Inflammatory macrophage (primary cell): ENCODE measurements at regions not wholly inside any gene's neighbourhood (a gene's known extent, or its start where the extent isn't known, plus 50 kb on each side); places are given as distances from the start of the nearest gene placed in this dataset.

Experiments used
- DNase-seq, 2 donors: peaks; one replicate each; pipeline ENCODE4 v3.0.0-alpha.2; 2020 to 2022

DNA sequence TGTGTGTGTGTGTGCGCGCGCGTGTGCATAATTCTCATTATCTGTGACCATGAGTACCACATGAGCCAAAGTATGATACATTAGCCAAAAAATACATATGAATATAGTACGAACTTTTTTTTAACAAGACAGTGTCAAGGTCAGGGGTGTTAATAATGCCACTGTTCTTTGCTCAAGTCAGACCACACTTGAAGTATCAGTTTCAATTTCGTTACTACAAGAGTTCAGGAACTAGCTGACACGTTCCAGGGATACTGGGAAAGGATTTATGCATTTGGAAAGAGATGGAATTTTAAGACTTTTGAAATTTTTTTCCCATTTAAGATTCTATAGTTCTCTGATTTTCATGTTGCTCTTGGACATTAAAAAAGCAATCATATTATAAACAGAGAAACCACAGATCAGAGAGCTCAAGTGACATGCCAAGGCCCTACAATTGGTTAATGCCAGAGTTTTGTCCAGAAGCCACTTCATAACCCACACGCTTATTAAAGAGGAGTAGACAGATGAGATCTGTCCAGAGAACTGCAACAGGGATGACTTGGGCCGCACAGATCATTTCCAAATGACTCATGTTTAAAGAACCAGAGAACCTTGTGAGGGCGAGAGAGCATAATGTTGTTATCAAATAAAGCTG is 718.8 kb upstream of the SGCG start:
- no peak for DNase-seq

DNA sequence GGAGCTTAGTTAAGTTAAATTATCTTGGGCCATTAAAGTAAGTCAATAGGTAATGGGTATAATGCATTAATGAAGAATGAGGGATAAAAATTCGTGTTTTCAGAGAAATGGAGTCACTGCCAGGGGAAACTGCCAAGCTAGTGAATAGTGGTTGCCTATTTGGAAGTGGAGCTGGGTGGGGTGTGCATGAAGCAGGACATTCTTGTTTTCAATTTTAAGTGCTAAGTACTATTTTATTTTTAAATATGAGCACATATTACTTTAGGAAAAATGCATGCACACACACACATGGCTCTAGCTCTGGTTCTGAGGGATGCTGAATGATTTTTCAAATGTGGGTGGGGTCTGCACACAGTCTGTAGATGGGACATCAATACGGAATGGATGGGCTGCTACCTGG is 717.7 kb upstream of the SGCG start:
- no peak for DNase-seq

DNA sequence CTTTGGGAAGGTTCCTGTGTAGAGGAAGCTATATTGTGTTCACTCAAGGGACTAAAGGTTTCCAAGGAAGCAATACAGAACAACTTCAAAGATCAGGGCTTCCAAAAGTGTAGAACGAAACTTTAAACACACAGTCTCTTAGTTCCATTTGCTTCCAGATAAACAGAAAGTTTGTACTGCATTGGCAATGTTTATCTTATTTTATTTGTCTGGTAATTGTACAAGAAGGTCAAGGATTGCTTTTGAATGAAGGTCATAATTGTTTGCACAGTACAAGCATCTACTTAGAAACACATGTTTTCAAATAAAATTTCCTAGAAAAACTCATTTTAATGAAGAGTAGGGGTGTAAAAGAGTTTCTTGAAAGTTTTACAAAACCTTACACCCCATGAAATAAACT is 712.7 kb upstream of the SGCG start:
- DNase-seq: no peak

DNA sequence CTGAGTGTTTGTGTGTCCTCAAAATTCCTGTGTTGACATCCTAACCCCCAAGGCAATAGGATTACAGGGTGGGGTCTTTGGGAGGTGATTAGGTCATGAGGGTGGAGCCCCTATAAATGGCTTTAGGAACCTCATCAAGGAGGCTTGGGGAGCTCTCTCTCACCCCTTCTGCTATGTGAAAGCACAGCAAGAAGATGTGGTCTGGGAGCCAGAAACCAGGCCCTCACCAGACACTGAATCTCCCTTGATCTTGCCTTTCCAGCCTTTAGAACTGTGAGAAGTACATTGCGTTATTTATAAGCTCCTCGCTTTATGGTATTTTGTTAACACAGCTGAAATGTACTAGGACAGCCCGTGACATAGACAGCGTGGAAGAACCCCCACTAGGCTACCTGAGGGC is 712.0 kb upstream of the SGCG start:
- no peak for DNase-seq

DNA sequence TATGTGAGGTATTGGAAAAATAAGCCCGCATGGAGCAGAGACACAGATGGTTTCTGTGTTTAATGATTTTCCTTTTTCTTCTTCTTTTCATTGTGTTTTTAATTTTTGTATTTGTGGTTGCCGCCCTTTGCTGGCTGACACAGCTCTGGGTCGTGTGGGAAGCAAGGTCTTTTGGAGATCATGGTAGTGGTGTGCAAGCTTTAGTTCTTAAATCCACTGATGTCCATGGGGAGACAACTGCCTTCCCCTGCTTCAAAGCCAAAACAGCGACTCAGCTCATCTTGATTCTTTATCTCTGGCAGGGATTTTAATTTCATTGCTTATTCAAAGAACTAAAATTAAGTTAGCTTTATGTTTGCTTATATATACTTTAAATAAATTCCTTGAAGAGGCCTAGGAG is 711.3 kb upstream of the SGCG start:
- no peak for DNase-seq

DNA sequence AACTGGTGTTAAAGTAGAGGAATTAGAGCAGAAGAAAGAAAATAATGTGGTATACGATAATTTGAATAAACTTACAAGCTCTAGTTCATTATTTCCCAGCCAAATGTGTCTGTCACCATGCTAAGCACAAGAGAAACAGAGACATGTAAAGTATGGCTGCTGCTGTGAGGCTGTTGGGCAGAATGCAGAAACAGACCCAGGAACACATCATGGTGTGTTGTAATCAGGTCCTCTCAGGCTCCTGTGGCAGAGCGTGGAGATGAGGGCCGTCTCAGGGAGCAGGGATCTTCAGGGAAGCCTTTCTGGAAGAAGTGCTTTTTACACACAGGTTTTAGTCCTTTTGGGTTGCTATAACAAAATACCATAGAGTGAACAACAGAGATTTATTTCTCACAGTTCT is 710.7 kb upstream of the SGCG start:
- DNase-seq: no peak

DNA sequence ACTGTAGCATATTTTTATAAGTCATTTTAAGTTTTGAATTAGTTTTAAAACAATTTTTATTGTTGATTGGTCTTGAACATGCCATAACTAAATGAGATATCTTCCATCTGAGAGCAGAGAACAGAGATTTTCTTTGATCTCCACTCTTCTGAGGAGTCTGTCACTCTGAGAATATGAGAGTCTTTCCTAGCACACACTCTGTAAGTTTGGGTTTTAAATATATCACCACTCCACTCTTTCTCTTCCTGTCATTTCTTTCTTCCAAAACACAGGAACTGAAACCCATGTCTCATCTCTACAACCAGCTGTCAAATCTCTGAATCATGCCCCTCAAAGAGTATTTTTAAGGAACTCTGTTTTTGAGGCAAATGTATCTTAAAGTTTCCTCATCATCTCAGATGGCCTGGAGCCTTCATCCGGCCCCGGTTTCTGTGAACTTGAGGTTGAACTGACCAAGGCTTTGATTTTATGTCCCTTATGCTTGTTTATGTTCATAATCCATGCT is 698.2 kb upstream of the SGCG start:
- DNase-seq: no peak

DNA sequence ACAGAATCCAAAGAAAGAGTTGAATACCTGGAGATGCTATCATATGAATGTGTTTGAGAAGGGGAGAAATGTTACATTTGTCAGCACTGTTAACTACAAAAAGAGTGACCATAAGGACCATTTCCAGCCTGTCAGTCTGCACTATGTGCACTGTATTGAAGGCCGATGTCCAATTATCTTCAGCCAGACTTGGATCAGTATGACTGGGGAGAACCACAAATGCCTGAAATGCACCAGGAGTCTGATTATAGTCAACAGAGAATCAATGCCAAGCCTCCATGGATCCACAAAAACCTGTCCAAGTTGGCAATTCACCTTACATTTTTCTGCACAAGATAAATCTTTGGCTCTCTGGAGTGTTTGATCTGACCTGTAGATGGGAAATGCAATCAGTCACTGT is 697.5 kb upstream of the SGCG start:
- no peak for DNase-seq

DNA sequence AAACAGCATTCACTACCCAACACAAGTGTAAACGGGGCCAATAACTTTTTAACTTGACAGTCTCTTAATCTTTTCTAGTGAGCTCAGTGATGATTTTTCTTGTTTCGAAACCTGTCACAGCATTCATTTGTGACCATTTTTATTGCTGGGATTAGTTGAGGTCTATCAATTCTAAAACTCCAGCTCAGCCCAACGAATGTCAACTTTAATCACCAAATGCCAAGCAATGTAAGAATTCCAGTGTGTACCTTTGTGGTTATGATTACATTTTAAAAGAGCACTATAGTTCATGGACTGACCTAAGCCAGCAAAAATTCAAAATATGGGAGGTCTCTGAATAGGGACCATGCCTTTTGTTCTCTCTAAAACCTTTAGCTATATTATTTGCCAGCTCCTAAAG is 694.3 kb upstream of the SGCG start:
- no peak for DNase-seq

DNA sequence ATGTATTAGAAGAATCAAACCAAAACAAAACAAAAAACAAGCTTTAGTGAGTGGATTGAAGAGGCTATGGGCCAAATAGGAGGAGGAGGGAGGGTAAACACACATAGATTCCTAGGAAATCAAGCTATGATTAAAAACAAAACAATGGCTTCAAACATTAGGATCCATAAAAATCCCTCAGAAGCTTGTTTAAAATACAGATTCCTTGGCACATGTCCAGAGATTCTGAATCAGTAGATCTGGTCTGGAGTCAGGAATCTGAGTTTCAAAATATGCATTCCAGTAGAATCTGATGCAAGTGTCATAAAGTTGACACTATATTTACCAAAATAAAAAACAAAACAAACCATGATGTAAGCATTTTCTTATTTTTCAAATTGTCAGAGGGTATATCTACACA is 692.8 kb upstream of the SGCG start:
- DNase-seq: no peak

DNA sequence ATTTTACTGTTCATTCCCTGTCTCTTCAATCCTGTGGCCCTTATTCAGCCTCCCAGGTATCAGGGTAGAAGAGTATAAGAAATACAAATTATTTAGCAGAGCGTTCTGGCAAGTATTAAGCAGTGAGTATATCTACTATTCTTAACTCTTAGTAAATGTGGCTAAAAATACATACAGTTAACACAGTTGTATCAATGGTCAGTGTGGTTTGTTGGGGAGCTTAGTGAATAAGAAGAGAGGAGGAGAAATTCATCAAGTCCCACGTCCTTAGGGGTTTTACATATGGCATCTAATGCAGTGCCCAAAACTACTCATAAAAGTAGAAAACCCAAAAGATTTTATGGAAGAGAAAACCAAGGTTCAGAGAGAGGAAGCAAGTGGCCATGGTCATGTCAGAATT is 691.0 kb upstream of the SGCG start:
- no peak for DNase-seq

DNA sequence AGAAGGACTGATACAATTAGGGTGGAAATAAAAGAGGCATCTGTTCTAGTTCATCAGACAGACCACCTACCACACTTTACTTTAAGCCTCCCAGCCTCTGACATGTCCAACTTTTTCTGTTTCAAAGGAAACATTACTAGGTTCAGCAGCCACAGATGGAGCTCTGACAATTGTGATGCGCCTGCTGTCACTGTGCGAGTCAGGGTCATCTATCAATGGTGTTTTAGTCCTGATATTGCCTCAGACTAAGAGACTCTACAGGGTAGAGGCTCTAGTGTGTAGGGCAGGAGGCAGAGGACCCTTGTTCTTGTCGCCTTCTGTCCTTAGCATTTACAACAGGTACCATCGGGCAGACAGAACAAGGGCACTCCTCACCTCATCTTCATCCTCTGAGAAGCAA is 685.0 kb upstream of the SGCG start:
- no peak for DNase-seq

DNA sequence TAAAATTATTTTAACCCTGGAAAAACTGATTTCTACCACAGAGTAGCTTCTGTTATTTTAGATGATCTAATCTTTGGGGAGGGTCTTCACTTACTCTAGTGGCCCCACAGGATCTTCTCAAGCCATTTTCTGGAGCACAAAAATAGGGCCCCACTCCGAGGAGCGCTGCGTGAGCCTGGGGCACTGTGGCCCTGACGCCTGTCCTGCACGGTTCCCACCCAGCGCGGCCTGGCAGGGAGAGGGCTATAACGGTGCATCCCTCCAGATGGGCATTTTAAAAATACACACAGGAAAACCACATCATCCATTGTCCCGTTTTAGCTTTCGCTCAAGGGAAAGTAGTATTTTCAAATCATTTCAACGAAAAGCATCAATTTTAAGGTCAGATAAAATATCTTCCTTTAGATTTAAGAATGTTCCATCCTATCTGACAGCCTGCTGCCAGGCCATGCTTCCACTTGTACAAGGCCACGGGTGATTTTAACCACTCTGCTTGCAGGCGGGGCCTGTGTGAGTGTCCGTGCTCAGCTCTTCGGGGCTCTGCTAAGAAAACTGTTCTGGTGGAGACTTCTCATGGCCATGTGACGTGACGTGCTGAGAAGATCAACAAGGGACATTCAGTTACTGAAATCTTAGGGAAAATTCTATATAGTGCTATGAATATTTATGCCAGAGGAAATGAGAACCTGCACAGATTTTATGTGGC is 683.8 kb upstream of the SGCG start:
- no peak for DNase-seq

DNA sequence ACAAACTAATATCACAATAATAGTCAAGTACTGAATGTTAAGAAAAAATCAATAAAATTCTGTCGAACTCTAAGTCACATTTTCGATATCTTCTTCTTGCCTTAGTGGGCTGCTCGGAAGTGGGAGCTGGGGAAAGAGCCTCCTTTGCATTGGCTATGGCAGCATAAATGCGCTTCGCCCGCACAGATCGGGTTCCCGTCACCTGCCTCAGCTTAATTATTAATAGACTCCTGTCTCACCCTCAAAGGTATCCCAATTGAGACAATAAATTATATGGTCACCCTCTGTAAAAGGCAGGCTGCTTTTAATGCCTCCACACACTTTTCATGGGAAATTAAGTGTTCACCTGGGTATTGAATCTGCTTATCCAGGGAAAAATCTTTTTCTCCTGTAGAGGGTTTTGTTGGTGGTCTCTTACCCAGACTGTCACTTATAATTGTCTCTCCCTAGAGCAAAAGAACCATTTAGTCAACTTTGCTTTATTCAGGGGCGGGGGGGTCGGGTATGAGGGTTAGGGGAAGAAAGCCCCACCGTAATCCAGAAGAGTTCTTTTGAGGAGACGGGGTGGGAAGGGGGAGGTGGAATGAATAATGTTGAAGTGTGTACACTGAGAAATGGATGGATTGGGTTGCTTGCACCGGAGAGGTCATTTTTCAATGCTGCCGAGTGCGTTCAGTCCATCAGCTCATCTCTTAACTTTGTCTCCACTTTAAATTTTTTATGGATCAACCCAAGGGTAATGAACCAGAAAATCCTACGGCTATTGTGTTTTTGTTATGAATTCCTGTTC is 682.6 kb upstream of the SGCG start:
- no peak for DNase-seq

DNA sequence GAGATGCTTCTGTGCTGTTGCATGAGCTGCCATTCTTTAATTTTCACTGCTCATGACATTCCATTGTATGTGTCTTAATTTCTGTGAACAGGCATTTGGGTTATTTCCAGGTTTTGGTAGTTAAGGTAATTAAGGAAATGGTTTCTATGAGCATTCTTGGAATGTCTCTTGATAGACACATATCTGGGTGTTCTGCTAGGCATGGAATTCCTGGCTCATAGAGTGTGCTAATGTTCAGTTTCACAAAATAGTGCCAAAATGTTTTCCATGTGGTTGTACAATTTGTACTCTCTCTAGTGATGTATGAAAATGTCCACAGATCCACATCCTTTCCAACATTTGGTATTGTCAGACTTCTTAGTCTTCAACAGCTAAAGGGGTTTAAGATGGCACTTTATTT is 680.9 kb upstream of the SGCG start:
- DNase-seq: no peak

DNA sequence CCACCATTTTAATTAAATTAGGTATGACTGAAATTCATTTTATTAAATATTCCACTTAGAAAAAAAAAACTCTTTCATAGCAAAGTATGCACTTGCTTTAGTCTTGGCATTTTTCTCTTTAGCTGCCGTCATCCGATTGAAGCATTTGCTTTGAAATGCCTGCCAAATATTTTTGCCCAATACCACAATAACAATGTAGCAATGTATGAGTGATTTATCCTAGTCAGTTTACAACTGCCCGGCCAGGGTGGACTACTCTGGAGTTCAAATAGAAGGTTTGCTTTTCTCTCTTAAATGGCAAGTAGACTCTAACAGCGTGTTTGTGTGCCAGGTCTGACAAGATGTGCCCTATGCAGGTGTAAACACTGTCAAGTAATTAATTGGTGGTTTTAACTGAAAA is 675.3 kb upstream of the SGCG start:
- DNase-seq: no peak

DNA sequence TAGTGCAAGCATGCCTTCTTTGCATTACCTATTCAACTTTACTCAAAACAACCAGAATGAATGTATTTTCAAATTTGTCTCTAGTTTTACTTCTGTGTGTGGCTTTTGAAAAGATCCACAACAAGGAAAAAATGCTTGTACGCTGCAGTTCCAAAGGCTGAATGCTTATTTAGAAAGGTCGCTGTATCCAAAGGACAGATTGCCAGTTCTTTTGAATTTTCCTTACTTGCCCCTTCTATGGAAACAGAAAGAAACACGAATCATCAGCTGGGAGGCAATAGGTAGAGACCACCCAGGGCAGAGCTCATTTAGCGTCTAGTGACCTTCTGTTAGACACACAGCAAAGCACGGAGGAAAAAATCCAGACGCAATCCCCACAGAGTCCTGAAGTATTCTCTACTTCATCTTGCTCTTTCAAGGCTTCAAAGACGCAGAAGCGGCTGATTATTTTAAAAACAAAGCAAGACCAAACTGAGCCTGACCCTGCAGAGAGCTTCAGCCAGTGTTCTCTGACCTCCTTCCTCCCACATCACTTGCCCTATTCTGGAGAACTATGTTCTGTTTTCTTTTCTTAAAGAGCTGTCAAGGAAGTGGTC is 674.6 kb upstream of the SGCG start:
- DNase-seq: no peak

DNA sequence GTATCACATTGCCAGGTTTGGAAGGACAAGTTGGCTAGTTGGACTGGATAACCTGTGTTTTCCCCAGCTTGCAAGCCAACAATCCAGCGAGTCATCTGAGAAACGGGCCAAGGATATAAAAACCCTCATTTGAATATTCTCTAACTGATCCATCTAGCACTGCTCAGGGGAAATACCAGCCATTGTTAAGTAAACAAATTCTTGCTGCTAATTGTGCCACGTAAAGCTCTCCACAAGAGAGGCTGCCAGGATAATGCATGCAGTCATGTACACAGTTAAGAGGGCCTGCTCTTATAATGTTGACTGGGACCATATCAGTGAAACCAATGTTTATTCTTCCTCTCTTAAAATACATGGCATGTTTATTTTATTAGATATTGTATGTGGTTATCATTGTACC is 663.2 kb upstream of the SGCG start:
- no peak for DNase-seq

DNA sequence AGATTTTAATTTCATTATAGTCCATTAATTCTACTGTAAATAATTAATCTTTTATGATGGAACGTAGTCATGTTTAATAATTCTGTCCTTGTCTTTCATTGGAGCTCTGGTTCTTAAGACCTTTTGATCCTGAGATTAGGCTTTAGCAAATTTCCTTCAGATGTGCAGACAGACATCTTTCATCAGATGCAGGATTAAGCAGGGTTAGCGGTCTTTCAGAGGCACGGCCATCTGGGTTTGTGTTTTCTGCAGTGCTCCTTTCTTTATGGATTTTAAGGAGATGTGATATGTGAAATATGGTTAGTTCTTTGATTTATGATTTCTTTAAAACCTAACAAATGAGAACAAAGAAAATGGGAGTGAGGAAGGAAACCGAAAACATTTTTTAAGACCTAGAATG is 643.9 kb upstream of the SGCG start:
- no peak for DNase-seq

DNA sequence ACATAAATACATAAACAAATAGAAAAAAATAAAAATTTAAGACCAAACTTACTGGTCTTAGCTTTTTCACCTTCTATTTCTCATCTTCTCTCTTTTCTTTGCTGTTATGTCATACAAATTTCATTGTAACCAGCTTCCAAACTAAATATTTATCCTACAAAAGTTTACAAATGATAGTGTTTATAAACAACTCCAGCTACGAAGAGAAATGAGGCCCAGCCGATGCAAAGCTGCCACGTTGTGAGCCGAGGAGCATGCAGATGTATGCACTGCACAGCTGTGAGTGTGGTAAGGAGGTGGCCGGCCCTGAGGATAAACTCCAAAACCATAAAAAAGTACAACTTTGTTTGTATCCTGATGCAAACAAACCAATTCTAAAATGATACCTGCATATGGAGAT is 642.4 kb upstream of the SGCG start:
- no peak for DNase-seq

DNA sequence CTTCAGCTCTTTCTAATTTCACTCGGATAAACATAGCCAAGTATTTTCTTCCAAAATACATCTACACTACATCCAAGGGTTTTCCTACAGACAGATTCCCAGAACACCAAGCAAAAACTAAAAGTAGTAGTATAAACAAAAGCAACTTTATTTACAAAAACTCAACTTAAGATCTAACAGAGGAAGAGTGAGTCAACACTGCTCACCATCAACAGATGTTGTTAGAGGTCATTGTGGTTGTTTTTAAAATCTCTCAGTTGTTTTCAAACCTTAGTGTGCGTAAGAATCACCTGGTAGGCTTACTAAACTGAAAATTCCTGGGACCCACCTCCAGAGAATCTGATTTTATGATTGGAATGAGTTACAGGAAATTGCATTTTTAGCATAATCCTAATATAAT is 631.7 kb upstream of the SGCG start:
- no peak for DNase-seq

DNA sequence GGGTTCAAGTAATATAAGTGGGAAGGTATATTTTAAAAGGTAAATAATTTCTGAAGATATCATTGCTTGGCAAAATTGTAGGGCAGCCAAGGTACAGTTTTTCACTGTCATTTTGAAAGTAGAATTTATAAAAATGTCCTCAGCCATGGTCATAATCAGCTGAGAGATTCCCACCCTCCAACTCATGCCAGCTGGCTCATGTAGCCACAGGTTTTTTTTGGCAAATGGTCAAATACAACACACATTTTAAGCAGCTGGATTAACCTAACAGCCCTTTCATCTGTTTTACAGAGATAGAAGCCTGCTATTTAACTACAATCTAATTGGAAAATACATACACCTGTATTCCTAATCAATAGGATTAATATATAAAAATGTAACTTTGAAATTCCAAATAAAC is 619.2 kb upstream of the SGCG start:
- DNase-seq: no peak

DNA sequence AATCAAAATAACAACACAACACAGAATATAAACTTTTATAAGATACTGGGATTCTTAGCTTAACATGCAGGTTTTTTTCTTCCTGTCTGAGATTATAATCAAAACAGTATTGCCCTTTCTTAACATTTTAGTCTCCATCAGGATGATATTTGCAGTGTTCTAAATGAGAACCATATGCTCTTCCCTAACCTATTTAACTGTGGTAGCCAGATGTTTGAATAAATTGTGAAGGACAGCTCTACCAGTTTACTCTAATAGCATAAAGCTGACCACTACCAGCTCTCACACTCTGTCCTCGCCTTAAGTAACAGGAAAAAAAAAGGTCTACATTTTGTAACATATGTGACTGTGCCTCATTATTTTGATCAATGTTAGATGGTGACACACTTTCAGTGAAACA is 618.7 kb upstream of the SGCG start:
- no peak for DNase-seq

DNA sequence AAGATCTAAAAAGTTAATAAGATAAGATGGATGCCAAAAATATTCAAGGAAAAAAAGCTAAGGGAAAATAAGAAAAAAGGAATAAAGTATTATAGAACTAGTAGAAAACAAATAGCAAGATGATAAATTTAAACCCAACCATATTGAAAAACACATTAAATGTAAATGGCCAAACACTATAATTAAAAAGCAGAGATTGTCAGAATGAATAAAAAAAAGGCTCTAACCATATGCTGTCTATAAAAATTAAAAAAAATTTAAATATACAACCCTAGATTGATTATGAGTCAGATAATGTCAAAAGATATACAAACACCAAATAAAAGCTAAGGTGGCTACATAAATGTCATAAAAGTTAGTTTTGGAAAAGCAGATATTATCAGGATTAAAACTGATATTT is 617.5 kb upstream of the SGCG start:
- DNase-seq: no peak
